ENCODE measurements at regions not wholly inside any gene's neighbourhood (a gene's known extent, or its start where the extent isn't known, plus 50 kb on each side); places are given as distances from the start of the nearest gene placed in this dataset.

DNA sequence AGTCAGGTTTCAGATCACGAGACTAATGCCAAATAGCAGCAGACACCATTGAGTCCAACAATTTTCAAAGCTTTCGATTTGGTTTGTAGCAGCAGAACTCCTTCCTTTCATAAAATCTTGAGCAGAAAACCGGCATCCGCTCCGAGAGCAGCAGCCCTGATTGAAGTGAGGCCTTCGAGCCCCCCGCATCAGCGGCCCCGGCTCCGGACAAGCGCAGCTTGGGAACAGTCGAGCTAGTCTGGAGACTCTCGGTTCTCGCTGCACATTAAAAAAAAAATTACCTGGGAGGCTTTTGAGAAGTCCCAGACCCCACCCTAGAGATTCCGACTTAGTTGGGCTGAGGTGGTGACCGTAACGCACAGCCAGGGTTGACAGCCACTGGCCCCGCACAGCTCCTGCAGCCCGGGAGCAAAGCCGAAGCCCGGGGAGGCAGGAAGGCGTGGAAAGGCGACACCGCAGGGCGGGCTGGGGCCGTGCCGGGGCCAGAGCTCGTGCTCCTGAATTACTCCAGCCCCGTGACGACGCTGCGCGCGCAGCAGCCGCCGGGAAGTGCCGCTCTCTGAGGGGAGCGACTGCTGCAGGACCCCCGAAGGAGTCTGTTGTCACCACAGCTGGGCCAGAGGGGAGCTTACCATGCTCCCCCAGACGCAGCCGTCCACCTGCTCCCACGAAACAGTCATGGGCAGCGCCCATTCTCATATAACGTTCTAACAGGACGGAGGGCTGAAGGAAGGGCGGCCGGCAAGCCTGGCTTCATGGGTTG lies 57.8 kb downstream of the SPATA19 start:
- no peaks in the 10 kb centered on the region for H3K9me3 ChIP-seq
- H3K4me3 ChIP-seq: peak overlapping the region in 1 of 2 donors; percentile 22
- DNase-seq: no peak
- TF ChIP-seq, protein P1, sequence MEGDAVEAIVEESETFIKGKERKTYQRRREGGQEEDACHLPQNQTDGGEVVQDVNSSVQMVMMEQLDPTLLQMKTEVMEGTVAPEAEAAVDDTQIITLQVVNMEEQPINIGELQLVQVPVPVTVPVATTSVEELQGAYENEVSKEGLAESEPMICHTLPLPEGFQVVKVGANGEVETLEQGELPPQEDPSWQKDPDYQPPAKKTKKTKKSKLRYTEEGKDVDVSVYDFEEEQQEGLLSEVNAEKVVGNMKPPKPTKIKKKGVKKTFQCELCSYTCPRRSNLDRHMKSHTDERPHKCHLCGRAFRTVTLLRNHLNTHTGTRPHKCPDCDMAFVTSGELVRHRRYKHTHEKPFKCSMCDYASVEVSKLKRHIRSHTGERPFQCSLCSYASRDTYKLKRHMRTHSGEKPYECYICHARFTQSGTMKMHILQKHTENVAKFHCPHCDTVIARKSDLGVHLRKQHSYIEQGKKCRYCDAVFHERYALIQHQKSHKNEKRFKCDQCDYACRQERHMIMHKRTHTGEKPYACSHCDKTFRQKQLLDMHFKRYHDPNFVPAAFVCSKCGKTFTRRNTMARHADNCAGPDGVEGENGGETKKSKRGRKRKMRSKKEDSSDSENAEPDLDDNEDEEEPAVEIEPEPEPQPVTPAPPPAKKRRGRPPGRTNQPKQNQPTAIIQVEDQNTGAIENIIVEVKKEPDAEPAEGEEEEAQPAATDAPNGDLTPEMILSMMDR (IDR thresholded peaks at IDR 0.05): no peak
- H3K27ac ChIP-seq: no peak overlapping the region
- H3K27me3 ChIP-seq: peaks cover 0 to 20% of the 10 kb centered on the region in 2 donors
- intact Hi-C loops (cut with DNase I; ENCODE audit: low total_unique reads): no loop called here
- no peaks in the 10 kb centered on the region for H3K36me3 ChIP-seq
- H3K4me1 ChIP-seq: no peaks in the 10 kb centered on the region

DNA sequence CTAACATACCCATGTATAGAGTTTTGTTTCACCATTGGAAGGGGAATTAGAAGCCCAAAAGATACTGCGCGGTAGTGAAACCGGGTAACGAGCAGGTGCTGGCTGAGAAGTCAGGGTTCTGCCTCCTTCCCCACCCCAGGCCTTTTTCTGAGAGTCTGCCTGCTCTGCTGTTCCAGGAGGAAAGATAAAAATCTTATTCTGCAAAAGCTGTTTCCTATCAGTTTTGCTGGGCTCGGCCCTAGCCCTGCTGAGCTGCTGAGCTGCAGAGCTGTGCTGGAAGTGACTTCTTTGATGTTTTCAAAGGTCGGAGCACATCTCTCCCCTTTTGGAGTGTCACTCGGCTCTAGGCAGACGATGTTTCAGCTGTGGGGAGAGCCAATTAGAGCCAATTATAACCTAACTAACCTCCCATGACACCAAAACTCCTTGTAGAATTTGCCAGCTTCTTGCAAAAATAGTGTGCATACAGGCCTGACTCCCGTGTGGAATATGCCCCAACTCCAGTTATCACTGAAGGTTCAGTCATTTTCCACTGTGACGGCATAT lies 59.4 kb downstream of the SPATA19 start:
- H3K27me3 ChIP-seq: peaks cover 0 to 16% of the 10 kb centered on the region in 2 donors
- no peaks in the 10 kb centered on the region for H3K4me1 ChIP-seq
- TF ChIP-seq, protein P1 (IDR thresholded peaks at IDR 0.05): no peak
- DNase-seq: no peak
- H3K9me3 ChIP-seq: peaks cover 0 to 8% (median 0%) of the 10 kb centered on the region in 3 donors
- H3K4me3 ChIP-seq: no peak overlapping the region
- no peak overlapping the region for H3K27ac ChIP-seq
- no peaks in the 10 kb centered on the region for H3K36me3 ChIP-seq
- intact Hi-C loops (cut with DNase I; ENCODE audit: low total_unique reads): no loop called here

DNA sequence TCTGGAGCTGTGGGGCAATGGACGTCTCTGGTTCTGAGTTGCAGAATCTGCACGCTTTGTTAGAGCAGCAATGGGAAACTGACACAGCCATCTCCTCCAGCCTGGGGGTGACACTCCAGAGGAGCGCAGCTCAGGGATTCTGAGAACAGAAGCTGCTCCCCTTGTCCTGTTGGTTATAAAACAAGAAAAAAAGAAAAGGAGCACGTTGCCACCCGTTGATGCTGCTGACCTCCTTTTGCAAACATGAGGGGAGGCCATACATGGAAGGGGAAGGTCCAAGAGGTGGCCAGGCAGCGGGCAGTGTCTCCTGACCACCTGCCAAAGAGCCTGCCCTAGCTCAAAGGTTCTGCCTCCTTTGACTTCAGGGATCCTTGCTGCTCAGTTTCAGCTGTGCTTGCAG lies 61.0 kb downstream of the SPATA19 start:
- intact Hi-C loops (cut with DNase I; ENCODE audit: low total_unique reads): no loop called here
- DNase-seq: no peak
- TF ChIP-seq, protein P1 (IDR thresholded peaks at IDR 0.05): no peak

DNA sequence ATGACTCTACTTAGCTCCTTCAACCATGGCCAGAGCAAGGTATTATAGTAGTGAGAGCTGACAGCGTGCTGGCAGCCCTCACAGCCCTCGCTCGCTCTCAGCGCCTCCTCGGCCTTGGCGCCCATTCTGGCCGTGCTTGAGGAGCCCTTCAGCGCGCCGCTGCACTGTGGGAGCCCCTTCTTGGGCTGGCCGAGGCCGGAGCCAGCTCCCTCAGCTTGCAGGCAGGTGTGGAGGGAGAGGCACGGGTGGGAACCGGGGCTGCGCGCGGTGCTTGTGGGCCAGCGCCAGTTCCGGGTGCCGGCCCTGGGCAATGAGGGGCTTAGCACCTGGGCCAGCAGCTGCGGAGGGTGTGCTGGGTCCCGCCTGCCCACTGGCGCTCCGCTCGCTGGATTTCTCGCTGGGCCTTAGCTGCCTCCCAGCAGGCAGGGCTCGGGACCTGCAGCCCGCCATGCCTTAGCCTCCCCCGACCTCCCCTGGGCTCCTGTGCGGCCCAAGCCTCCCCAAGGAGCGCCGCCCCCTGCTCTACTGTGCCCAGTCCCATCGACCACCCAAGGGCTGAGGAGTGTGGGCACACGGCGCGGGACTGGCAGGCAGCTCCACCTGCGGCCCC lies 63.1 kb downstream of the SPATA19 start:
- intact Hi-C loops (cut with DNase I; ENCODE audit: low total_unique reads): no loop called here
- H3K36me3 ChIP-seq: no peaks in the 10 kb centered on the region

More for the DNA sequence above, 61.0 kb downstream of the SPATA19 start:
- peaks cover 0 to 14% of the 10 kb centered on the region in 2 donors for H3K27me3 ChIP-seq
- H3K9me3 ChIP-seq: peaks cover 0 to 8% (median 0%) of the 10 kb centered on the region in 3 donors
- no peak overlapping the region for H3K4me3 ChIP-seq
- H3K27ac ChIP-seq: no peak overlapping the region
- H3K36me3 ChIP-seq: no peaks in the 10 kb centered on the region
- H3K4me1 ChIP-seq: no peaks in the 10 kb centered on the region

DNA sequence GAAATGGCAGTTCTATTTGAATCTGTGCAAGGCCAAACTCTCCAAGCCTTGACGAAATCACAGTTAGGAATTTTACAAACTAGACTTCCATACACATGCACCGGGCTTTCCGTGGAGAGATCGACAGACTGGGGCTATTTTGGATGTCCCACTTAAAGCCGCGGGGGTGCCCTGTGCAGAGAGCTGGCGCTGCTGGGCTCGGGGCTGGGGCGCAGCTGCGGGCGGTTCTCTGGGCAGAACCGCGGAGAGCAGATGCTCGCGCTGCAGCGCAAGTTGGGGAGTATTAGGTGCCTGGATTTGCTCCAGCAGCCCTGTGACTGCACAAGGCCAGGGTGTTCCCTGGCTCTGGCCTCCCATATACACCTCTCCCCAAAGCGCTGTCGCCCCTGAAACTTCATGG lies 67.2 kb downstream of the SPATA19 start:
- Histone ChIP-seq H3K27me3 (no peaks in the 10 kb centered on the region), H3K4me1 (no peaks in the 10 kb centered on the region), H3K9me3 (peaks cover 0 to 8% (median 0%) of the 10 kb centered on the region in 3 donors), H3K36me3 (no peaks in the 10 kb centered on the region), H3K4me3 (no peak overlapping the region), H3K27ac (no peak overlapping the region)
- no peak for DNase-seq
- intact Hi-C loops (cut with DNase I; ENCODE audit: low total_unique reads): no loop called here
- TF ChIP-seq, protein P1 (IDR thresholded peaks at IDR 0.05): no peak

More for the DNA sequence above, 63.1 kb downstream of the SPATA19 start:
- H3K4me1 ChIP-seq: no peaks in the 10 kb centered on the region
- TF ChIP-seq, protein P1 (IDR thresholded peaks at IDR 0.05): no peak
- H3K27ac ChIP-seq: no peak overlapping the region
- DNase-seq: no peak
- H3K4me3 ChIP-seq: no peak overlapping the region
- peaks cover 0 to 8% (median 0%) of the 10 kb centered on the region in 3 donors for H3K9me3 ChIP-seq
- H3K27me3 ChIP-seq: peaks cover 0 to under 1% of the 10 kb centered on the region in 2 donors

All from tibial artery (tissue), 4 donors.